ENCODE measurements at regions not wholly inside any gene's neighbourhood (a gene's known extent, or its start where the extent isn't known, plus 50 kb on each side); places are given as distances from the start of the nearest gene placed in this dataset.

DNA sequence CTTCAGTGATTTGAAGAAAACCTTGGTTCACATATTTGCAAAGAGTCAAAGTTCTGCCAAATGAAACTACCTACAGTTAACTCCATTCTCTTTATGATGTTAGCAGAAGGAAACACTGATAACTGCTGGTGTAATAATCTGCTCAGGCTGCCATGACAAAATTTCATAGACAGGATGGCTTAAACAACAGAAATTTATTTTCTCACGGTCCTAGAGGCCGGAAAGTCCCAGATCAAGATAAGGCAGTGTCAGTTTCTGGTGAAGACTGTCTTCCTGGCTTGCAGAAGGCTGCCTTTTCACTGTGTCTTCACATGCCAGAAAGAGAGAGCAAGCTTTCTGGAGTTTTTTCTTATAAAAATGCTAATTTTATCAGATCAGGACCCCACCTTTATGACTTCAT, 102.4 kb upstream of the PARP8 start:
- POLR2A ChIA-PET = no interaction called here
- Histone ChIP-seq H3K4me2 (ENCODE audit: insufficient read depth, low read length) (no peak overlapping the region), H3K9ac (replicated peaks; ENCODE audit: extremely low read depth, insufficient read depth, low read length) (no peak overlapping the region), H3K9me3 (replicated peaks; ENCODE audit: control insufficient read depth, insufficient read depth, low read length) (peaks cover 2% of the 10 kb centered on the region), H3K27ac (ENCODE audit: insufficient read depth, low read depth, low read length) (no peak overlapping the region), H3K27me3 (ENCODE audit: control insufficient read depth in 2 of 2, insufficient read depth in 2 of 2, low read length in 2 of 2) (no peaks in the 10 kb centered on the region), H2AFZ (ENCODE audit: low read depth, low read length) (no peak overlapping the region), H3K36me3 (ENCODE audit: control insufficient read depth in 2 of 2, extremely low read depth in 1 of 2, insufficient read depth in 2 of 2, low read length in 2 of 2) (no peaks in the 10 kb centered on the region), H3K9me1 (replicated peaks; ENCODE audit: control insufficient read depth, extremely low read depth, insufficient read depth, low read length) (no peaks in the 10 kb centered on the region), H3K4me3 (replicated peaks in 1 of 3; ENCODE audit: insufficient read depth in 1 of 3, low read depth in 1 of 3, low read length in 3 of 3) (no peak overlapping the region), H3K4me1 (ENCODE audit: control insufficient read depth, extremely low read depth, insufficient read depth, low read length) (no peaks in the 10 kb centered on the region), H3K79me2 (ENCODE audit: control insufficient read depth, insufficient read depth, low read length) (no peaks in the 10 kb centered on the region), H4K20me1 (replicated peaks; ENCODE audit: control insufficient read depth, extremely low read depth, insufficient read depth, low read length) (no peaks in the 10 kb centered on the region)
- TF ChIP-seq MAX (IDR thresholded peaks at IDR 0.05; ENCODE audit: insufficient read depth, insufficient read length) (no peak), POLR2AphosphoS5 (IDR thresholded peaks at IDR 0.05; ENCODE audit: insufficient read depth, low read depth, low read length) (no peak), MYC (IDR thresholded peaks at IDR 0.05; ENCODE audit: low read depth, low read length) (no peak), JUN (IDR thresholded peaks at IDR 0.05; ENCODE audit: borderline replicate concordance, insufficient read depth, insufficient read length, low read depth) (no peak), FOS (IDR thresholded peaks at IDR 0.05; ENCODE audit: borderline replicate concordance, insufficient read depth, low read length) (no peak), GATA2 (IDR thresholded peaks at IDR 0.05; ENCODE audit: insufficient read depth, insufficient read length, low read depth, low read length) (no peak), EZH2 (IDR thresholded peaks at IDR 0.05; ENCODE audit: borderline replicate concordance, low read depth, low read length, severe bottlenecking) (no peak), POLR2A (IDR thresholded peaks at IDR 0.05; ENCODE audit: low read depth, low read length) (no peak)
- TF ChIP-seq, protein P1, sequence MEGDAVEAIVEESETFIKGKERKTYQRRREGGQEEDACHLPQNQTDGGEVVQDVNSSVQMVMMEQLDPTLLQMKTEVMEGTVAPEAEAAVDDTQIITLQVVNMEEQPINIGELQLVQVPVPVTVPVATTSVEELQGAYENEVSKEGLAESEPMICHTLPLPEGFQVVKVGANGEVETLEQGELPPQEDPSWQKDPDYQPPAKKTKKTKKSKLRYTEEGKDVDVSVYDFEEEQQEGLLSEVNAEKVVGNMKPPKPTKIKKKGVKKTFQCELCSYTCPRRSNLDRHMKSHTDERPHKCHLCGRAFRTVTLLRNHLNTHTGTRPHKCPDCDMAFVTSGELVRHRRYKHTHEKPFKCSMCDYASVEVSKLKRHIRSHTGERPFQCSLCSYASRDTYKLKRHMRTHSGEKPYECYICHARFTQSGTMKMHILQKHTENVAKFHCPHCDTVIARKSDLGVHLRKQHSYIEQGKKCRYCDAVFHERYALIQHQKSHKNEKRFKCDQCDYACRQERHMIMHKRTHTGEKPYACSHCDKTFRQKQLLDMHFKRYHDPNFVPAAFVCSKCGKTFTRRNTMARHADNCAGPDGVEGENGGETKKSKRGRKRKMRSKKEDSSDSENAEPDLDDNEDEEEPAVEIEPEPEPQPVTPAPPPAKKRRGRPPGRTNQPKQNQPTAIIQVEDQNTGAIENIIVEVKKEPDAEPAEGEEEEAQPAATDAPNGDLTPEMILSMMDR (IDR thresholded peaks at IDR 0.05; ENCODE audit: extremely low read depth in 1 of 2, insufficient read depth in 1 of 2, low read depth in 1 of 2, low read length in 2 of 2) = no peak
- dilution Hi-C loops (cut with MboI; ENCODE audit: extremely low pct_ligation_motif_present, low sequenced_read_pairs) = no loop called here
- FAIRE-seq (no peak), DNase-seq (ENCODE audit: low read depth, low spot score) (no peak)
- CTCF ChIA-PET = interaction anchor here (1.4 kb wide), 1 partner anchor 12 kb away, joined by 3 read pairs; no protein-coding TSS in a partner anchor
- intact Hi-C loops (cut with micrococcal nuclease) = no loop called here
- no TSS peak for BruUV-seq (replicated peaks)

Data from endothelial cell of umbilical vein (primary cell).